ENCODE measurements at regions not wholly inside any gene's neighbourhood (a gene's known extent, or its start where the extent isn't known, plus 50 kb on each side); places are given as distances from the start of the nearest gene placed in this dataset.
"Not testable (repeated sequence)": the region's sequence is repeated elsewhere in the genome, so short reads cannot be mapped to it uniquely, and the experiment has no call there.

GRCh38 chr5:67806654-67807438 lies 408.7 kb upstream of the PIK3R1 start:
- no peak for TF ChIP-seq CTCF (IDR thresholded peaks at IDR 0.05; ENCODE audit: insufficient read depth, low read depth, low read length)
- no peak overlapping the region for H3K4me3 ChIP-seq (ENCODE audit: low read depth, low read length)
- DNase-seq (ENCODE audit: low read depth), result no peak

- TF ChIP-seq CTCF (IDR thresholded peaks at IDR 0.05; ENCODE audit: insufficient read depth, low read depth, low read length), result no peak
- DNase-seq (ENCODE audit: low read depth), result no peak
Observed at GRCh38 chr5:67805666-67806348, 409.7 kb upstream of the PIK3R1 start.

GRCh38 chr5:67802766-67803165 lies 412.8 kb upstream of the PIK3R1 start:
- H3K4me3 ChIP-seq (ENCODE audit: low read depth, low read length), result no peak overlapping the region
- DNase-seq (ENCODE audit: low read depth), result no peak
- no peak for TF ChIP-seq CTCF (IDR thresholded peaks at IDR 0.05; ENCODE audit: insufficient read depth, low read depth, low read length)

More at GRCh38 chr5:67805666-67806348, 409.7 kb upstream of the PIK3R1 start:
- no peak overlapping the region for H3K4me3 ChIP-seq (ENCODE audit: low read depth, low read length)

GRCh38 chr5:67799732-67800234 lies 415.8 kb upstream of the PIK3R1 start:
- TF ChIP-seq CTCF (IDR thresholded peaks at IDR 0.05; ENCODE audit: insufficient read depth, low read depth, low read length), result no peak
- no peak overlapping the region for H3K4me3 ChIP-seq (ENCODE audit: low read depth, low read length)
- peak; percentile 57 for DNase-seq (ENCODE audit: low read depth)

- not testable (repeated sequence) for DNase-seq (ENCODE audit: low read depth)
Observed at GRCh38 chr5:67798470-67798869, 417.1 kb upstream of the PIK3R1 start.

GRCh38 chr5:67795781-67796477 lies 419.6 kb upstream of the PIK3R1 start:
- DNase-seq (ENCODE audit: low read depth), result peak; percentile 33
- no peak for TF ChIP-seq CTCF (IDR thresholded peaks at IDR 0.05; ENCODE audit: insufficient read depth, low read depth, low read length)
- H3K4me3 ChIP-seq (ENCODE audit: low read depth, low read length), result no peak overlapping the region

More at GRCh38 chr5:67798470-67798869, 417.1 kb upstream of the PIK3R1 start:
- not testable (repeated sequence) for H3K4me3 ChIP-seq (ENCODE audit: low read depth, low read length)

GRCh38 chr5:67793966-67794365 lies 421.6 kb upstream of the PIK3R1 start:
- DNase-seq (ENCODE audit: low read depth), result no peak
- H3K4me3 ChIP-seq (ENCODE audit: low read depth, low read length), result no peak overlapping the region

More at GRCh38 chr5:67793966-67794365, 421.6 kb upstream of the PIK3R1 start:
- TF ChIP-seq CTCF (IDR thresholded peaks at IDR 0.05; ENCODE audit: insufficient read depth, low read depth, low read length), result no peak
